IPS DF 6.9 (cell line): ENCODE measurements at regions not wholly inside any gene's neighbourhood (a gene's known extent, or its start where the extent isn't known, plus 50 kb on each side); places are given as distances from the start of the nearest gene placed in this dataset.

Source experiments
- DNase-seq: peaks from one replicate; pipeline ENCODE4 v3.0.0-alpha.2; 2013; ENCODE audit warnings: low read depth, low spot score
- H3K27ac ChIP-seq: one replicate; pipeline ENCODE4 v1.5.1; 2013; ENCODE audit warnings: low read length, control low read depth
- H3K27me3 ChIP-seq: 2 replicates; pipeline ENCODE4 v1.6.1; 2013; ENCODE audit warnings: mild to moderate bottlenecking, low read length; ENCODE audit not compliant: control insufficient read depth, insufficient read depth
- H3K36me3 ChIP-seq: 2 replicates; pipeline ENCODE4 v1.6.1; 2013; ENCODE audit warnings: low read length; ENCODE audit not compliant: control insufficient read depth, insufficient read depth
- H3K4me1 ChIP-seq: 2 replicates; pipeline ENCODE4 v1.6.1; 2013; ENCODE audit warnings: low read length; ENCODE audit not compliant: control insufficient read depth, insufficient read depth
- H3K4me3 ChIP-seq: 2 replicates; pipeline ENCODE4 v1.5.1; 2013; ENCODE audit warnings: mild to moderate bottlenecking, low read length
- H3K9me3 ChIP-seq: 2 replicates; pipeline ENCODE4 v1.6.1; 2013; ENCODE audit warnings: low read length, inconsistent platforms; ENCODE audit not compliant: control insufficient read depth, insufficient read depth
- WGBS: extraction: QIAGEN DNeasy Blood & Tissue Kit; methylation state at CpG from one replicate; pipeline ENCODE4 v1.1.7; 2013; ENCODE audit warnings: mixed read lengths, missing lambda C conversion rate; ENCODE audit not compliant: insufficient read length, insufficient coverage; 5-methylcytosine and 5-hydroxymethylcytosine counted together

- Histone ChIP-seq H3K27me3 (no peaks in the 10 kb centered on the region), H3K4me3 (no peak overlapping the region), H3K36me3 (no peaks in the 10 kb centered on the region), H3K4me1 (no peaks in the 10 kb centered on the region), H3K9me3 (no peaks in the 10 kb centered on the region), H3K27ac (no peak overlapping the region)
- no CpG with 5 or more reads among the region's 4 CpGs for WGBS
- DNase-seq: no peak
Measured at GRCh38 chr1:34690269-34690668, 64.6 kb upstream of the GJB5 start.

GRCh38 chr1:34693081-34693480 is 61.8 kb upstream of the GJB5 start:
- H3K27ac ChIP-seq: no peak overlapping the region
- no peak for DNase-seq
- H3K27me3 ChIP-seq: no peaks in the 10 kb centered on the region
- no peaks in the 10 kb centered on the region for H3K36me3 ChIP-seq
- H3K4me1 ChIP-seq: no peaks in the 10 kb centered on the region
- no CpG with 5 or more reads among the region's 2 CpGs for WGBS
- no peaks in the 10 kb centered on the region for H3K9me3 ChIP-seq
- H3K4me3 ChIP-seq: no peak overlapping the region

DNA sequence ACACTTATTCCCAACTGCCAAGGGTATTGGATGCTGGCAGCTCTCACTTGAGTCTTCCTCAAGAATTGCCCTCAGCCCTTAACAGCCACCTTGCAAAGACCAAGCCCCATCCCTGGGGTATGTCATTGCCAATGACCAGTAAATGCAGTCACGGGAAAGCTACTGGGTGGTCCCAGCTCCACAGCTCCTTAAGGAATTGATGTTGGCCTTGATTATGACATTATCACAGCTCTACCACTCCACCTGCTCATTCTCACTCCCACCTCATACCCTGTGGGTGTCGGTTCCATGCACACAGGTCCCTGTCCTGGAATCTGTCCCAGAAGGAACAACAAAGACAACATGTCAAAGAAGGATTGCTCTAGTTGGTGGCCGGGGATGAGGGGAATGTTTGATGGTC is 60.5 kb upstream of the GJB5 start:
- Histone ChIP-seq H3K4me1 (no peaks in the 10 kb centered on the region), H3K4me3 (no peak overlapping the region), H3K36me3 (no peaks in the 10 kb centered on the region), H3K9me3 (no peaks in the 10 kb centered on the region), H3K27ac (no peak overlapping the region), H3K27me3 (no peaks in the 10 kb centered on the region)
- no peak for DNase-seq
- WGBS: no CpG with 5 or more reads among the region's 3 CpGs

- Histone ChIP-seq H3K27ac (no peak overlapping the region), H3K4me1 (no peaks in the 10 kb centered on the region), H3K36me3 (no peaks in the 10 kb centered on the region), H3K27me3 (no peaks in the 10 kb centered on the region), H3K9me3 (no peaks in the 10 kb centered on the region), H3K4me3 (no peak overlapping the region)
- DNase-seq: no peak
- no CpG with 5 or more reads among the region's 7 CpGs for WGBS
Measured at GRCh38 chr1:34695580-34695979, 59.3 kb upstream of the GJB5 start.

DNA sequence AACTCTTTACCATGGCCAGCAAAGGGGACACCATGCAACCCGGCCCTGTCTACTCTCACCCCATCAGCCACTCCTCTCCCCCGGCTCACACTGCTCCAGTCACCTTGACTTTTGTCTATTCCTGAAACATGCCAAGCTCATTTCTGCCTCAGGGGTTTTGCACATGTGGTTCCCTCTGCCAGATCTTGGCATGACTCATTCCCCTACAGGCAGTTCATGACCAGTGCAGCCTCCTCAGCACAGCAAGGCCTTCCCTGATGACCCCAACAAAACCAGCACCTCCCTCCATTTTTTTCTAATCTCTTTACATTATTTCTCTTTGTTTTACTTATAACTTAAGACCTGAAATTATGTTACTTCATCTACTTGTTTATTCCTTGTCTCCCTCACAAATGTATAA is 58.6 kb upstream of the GJB5 start:
- H3K27me3 ChIP-seq: no peaks in the 10 kb centered on the region

DNA sequence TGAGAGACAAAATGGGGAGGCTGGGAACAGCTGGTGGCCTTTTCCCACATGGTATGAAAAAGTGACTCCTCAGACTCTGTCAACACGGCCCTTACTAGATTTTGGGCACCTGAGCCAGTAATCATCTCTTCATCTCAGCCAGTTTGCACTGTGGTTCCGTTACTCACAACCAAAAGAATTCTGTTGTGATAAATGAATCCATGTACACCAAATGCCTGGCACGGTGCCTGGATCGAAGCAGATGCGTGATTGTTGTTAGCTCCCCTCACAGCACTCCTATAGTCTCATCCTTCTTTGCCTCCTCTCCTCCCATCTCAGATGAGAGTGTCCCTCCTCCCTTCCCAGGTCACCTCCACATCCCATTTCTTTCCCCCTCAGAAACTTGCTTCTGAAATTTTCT is 57.9 kb upstream of the GJB5 start:
- no CpG with 5 or more reads among the region's 5 CpGs for WGBS

More for the DNA sequence above, 58.6 kb upstream of the GJB5 start:
- H3K4me3 ChIP-seq: no peak overlapping the region
- DNase-seq: no peak
- H3K9me3 ChIP-seq: no peaks in the 10 kb centered on the region
- WGBS: no CpG with 5 or more reads among the region's 2 CpGs
- no peak overlapping the region for H3K27ac ChIP-seq
- no peaks in the 10 kb centered on the region for H3K36me3 ChIP-seq
- H3K4me1 ChIP-seq: no peaks in the 10 kb centered on the region

DNA sequence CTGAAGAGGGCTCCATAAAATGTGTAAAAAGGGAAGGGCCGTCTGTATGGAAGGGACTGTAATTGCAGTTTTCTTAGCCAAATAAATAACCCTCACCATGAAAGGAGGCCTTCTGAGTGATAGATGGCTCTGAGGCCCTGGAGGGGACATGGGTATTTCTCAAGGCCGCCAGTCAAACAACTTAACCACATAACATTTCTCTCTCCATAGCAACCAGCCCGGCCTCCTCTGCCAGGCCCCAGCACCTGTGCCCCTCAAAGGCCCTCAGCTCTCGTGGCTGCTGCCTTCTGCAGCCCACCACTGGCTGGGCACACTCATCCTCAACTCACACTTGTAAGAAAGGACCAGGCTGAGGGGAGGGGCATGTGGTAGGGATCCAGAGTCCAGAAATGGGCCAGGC is 57.0 kb upstream of the GJB5 start:
- Histone ChIP-seq H3K9me3 (no peaks in the 10 kb centered on the region), H3K4me1 (no peaks in the 10 kb centered on the region), H3K36me3 (no peaks in the 10 kb centered on the region), H3K27me3 (no peaks in the 10 kb centered on the region), H3K27ac (no peak overlapping the region), H3K4me3 (no peak overlapping the region)
- no peak for DNase-seq
- no CpG with 5 or more reads among the region's 4 CpGs for WGBS

More for the DNA sequence above, 57.9 kb upstream of the GJB5 start:
- H3K9me3 ChIP-seq: no peaks in the 10 kb centered on the region
- H3K36me3 ChIP-seq: no peaks in the 10 kb centered on the region
- no peak overlapping the region for H3K4me3 ChIP-seq
- H3K27ac ChIP-seq: no peak overlapping the region
- no peaks in the 10 kb centered on the region for H3K4me1 ChIP-seq
- H3K27me3 ChIP-seq: no peaks in the 10 kb centered on the region
- DNase-seq: no peak

DNA sequence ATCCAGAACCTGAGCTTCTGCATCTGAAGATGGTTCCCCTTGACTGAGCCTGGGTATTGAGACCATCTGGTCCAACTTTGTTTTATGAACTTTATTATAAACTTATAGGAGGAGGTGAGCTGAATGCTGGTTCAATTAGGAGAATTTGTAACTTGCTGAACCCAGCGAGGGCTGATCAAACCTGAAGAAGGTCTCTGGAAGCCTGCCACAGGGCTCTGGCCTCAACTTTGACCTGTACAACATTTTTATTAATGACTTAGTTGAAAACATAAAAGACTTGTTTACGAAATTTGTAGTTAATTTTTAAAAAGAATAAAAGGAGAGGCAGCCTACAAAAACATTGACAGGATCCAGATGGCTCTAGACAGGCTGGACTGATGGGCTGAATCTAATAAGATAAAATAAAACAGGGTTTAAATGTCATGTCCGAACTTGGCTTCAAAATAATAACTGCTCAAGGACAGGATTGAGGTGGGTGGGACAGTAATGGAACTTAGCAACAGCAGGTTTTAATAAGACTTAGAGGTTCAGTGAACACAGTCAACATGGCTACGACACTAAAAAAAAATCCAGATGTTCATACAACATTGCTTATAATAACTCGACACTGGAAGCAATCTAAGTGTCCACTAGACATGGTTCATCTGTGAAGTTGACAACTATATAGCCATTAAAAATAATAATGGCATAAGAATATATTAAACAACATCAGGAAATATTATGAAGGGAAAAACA is 53.4 kb upstream of the GJB5 start:
- 100% methylated on average over 1 of the region's 5 CpGs for WGBS

More for the DNA sequence above, 53.4 kb upstream of the GJB5 start:
- H3K4me3 ChIP-seq: no peak overlapping the region
- H3K36me3 ChIP-seq: no peaks in the 10 kb centered on the region
- no peaks in the 10 kb centered on the region for H3K4me1 ChIP-seq
- 0 out of 2 replicates have a peak, but pooled peaks cover 2% of the 10 kb centered on the region for H3K27me3 ChIP-seq
- no peaks in the 10 kb centered on the region for H3K9me3 ChIP-seq
- H3K27ac ChIP-seq: no peak overlapping the region
- no peak for DNase-seq
